ENCODE measurements at regions not wholly inside any gene's neighbourhood (a gene's known extent, or its start where the extent isn't known, plus 50 kb on each side); places are given as distances from the start of the nearest gene placed in this dataset.

DNA sequence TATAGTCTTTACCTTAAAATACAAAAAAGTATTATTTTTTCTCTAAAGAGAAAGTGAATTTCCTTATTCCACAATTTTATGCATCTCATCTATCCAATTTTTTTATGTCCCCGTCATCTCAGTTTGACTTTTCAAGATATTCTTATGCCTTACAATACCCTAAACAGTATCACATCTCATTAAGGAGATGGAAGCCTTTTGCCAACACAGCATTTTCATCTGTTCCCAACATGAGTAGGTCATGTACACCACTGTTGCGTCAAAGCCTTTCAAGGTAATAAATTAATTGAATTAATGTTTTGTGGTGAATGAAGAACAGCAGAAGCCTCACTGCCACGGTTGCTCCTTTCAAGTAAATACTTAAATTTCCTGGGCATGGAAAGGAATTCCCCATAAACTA is 299.4 kb downstream of the EPHA4 start:
- FAIRE-seq: no peak

DNA sequence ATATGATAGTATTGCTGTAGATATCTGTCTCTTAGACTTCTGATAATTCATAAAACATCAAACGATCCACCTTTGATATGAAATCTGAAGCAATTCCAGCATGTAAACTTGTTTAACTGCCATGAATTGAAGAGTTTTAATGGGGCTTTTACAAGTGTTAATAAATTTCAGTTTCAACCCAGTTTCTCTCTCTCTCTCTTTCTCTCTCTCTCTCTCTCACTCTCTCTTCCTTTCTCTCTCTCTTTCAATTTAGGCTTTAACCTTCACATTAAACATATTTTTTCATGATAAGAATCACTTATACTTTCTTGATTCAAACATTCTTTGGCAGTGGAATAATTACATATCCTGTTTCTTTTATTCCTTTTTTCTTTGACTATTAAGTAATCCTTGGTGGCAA is 296.1 kb downstream of the EPHA4 start:
- FAIRE-seq: no peak

DNA sequence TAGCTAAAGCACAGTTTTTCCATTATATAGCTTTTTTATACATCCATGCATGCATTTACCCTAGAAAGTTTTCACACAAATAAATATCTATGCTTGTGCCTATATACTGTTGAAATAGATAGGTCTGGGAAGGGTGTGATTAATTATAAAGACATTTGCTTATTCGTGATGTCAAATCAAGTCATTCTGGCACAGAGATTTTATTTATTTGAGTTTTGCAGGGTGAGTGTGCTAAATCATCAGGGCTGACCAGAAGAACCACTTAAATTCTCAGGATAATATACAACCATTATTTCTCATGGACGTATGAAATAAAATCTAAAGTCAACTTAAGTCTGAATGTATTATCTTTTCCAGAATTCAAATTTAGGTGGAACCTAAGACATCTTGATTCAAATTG is 295.5 kb downstream of the EPHA4 start:
- FAIRE-seq: no peak

DNA sequence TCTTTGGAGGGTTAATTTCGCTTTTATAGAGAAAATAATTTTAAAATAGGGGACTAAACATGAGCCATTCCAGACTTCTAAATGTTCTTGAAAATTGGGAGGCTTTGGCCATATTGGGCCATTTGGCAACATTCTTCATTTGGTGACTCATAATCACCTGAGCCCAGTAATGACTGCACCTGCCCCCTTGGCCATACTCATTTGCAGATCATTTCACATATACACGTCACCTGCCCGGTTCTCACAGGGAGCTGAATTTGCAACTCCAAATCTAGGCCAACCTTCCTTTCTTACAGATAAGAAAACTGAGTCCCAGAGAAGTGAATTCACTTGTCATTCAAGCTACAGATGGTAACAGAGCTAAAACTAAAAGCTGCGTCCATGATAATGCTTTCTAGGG is 289.7 kb downstream of the EPHA4 start:
- FAIRE-seq: no peak

DNA sequence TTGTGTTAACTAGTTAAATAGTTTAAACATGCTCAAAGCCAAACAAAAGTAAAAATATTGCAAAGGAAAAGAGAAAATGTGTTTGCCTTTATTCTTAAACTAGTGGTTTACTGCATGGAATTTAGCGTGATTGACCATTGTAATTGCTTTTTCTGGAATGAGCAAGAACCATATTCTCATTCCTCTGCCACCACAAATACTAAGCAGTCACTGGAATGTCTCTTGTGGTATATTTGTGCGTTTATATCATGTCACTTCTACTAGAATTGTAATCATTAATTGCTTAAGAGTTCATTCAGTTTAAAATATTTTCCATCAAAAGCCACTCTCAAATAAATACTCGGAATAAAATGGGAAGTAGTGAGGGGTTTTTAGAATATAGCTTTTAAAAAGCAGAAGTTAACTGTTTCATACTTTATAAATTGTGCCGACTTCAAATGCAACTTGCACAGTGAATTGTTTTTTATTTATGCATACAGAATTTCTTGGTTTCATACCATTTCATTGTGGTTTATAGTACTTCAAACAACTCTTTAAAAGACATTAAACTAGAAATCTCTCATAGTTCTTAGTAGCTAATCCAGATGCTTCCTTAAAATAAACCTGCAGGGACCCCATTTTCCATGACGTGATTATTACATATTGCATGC is 288.1 kb downstream of the EPHA4 start:
- no peak for FAIRE-seq

DNA sequence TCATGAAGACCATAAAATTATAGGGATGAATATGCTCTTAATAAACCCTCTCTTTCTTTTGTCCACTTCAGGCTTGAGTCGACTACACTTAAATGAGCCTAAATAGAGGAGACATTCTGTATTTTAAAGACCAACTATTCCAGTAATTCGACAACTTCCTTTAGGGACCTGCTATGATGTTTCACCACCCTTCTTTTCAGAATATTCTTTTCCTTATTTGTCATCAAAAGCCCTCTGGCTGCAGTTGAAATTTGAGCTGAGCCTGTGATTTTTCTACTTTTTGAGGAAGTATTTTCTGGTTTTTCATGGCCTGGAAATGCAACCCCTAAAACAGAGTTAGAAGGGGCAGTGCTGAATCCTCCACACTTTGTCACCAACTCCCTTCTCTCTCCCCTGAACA is 287.0 kb downstream of the EPHA4 start:
- FAIRE-seq: no peak

DNA sequence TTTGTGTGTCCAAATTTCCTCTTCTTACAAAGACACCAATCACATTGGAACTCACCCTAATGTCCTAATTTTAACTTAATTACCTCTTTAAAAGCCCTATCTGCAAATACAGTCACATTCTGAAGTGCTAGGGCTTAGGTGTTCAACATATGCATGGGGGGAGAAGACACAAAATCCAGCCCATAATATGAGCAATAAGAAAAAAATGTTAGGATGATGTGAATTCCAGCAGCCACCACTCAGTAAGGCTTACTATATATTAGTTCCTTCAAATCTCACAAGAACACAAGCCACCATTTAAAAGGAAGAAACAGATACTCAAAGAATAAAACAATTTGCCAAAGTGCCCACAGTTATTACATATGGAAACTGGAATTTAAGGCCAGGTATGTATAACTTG is 285.7 kb downstream of the EPHA4 start:
- no peak for FAIRE-seq

DNA sequence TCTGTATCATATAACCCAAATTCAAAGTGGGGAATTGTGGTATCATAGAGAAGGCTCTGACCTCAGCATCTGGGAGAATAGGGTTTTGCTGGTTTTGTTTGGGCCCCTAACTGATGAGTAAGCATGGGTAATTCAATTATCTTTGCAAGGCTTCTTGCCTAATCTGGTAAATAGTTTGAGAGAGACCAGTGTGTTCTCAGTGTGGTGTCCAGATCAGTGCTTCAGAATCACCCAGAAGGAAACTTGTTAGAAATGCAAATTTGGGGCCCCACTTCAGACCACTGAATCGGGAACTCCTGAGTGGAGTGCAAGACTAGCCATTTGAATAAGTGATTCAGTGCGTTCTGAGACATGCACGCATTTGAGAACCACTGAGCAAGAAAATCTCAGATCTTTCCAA is 282.7 kb downstream of the EPHA4 start:
- no peak for FAIRE-seq

DNA sequence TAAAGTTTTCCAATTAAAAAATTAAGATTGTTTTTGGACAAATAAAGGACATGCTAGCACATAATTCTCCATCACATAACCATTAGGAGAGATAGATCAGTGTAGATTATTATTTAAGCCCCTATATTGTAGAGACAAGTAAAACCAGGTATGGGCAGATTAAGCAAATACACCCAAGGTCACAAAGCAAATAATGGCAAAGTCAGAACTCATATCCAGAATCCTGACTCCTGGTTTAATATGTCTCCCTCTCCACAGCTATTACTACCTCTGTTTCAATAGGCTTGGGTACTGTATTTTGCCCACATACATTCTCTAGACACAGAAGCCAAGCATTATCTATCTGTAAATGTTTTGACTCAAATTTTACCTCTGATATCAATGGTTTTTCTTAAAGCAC is 282.3 kb downstream of the EPHA4 start:
- FAIRE-seq: no peak

DNA sequence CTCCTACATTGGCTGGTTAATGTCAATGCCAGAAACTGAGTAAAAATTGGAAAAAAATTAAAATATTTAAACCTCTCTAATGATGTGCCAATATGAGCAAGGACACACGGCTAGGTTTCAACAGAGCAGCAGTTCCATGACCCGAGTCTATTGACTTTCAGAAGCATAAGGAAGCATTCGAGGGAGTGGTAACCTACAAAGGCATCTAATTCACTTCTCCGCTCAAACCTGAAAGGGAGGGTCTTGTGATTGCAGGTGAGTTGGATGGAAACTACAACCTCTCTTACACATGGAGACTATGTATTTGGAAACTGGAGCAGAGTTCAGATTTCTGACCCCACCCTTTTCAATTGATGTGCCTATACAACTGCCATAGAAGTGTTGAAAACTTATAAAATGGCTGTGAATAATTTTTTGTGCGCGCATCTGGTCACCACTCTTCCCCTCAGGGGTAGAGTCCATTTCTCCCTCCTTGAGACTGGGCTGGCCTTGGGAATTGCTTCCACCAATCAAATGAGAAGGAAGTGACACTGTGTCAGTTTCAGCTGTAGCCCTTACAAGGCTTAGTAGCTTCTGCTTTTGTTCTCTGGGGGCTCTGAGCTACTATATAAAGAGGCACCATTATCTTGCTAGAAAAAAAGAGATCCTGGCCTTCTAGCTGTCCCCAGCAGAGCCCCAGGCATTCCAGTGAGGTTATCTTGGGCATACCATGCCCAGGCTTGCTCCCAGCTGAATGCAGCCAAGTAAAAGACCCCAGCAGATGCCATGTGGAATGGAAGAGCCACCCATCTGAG is 278.0 kb downstream of the EPHA4 start:
- FAIRE-seq: no peak

DNA sequence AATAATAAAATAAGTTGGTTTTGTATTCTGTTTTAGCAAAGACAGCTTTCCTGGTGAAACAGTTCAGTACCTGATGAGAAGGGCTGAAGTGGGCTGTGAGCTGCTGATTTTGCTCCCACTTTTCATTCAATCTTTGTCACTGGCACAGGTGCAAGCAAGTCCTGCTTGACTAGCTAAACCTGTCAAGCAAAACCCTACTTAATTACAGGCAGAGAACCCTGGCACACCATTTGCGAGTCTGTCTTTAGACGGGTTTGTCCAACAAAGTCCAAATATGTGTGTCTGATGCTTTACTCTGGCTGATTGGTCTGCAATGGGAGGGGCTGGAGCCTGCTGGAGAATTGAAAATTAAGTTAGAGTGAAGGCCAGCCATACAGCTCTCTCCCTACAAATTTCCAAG is 267.2 kb downstream of the EPHA4 start:
- FAIRE-seq: no peak

DNA sequence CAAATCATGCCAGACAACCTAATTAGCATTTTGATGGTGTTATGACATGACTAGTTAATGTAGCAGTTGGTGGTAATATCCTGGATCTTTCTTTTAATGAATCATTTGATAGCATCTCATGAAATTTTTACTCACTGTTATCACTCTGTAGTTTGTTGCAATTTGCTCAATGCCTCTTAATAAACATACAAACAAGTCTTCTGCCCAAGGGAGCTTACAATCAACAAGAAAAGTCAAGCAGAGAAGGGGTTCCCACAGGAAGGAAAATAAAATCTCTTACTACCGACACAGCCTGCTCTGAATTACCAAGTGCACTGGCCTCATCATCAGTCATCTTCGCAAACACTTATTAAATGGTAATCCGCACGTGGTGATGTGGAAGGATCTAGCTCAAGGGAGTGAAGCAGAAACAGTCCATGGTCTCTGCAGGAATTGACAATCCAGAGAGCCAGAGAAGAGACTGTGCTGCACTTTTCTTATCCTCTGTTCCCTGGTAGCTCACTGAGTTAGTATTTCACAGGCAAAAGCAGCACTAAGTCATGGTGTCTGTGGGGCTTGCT is 263.5 kb downstream of the EPHA4 start:
- no peak for FAIRE-seq

DNA sequence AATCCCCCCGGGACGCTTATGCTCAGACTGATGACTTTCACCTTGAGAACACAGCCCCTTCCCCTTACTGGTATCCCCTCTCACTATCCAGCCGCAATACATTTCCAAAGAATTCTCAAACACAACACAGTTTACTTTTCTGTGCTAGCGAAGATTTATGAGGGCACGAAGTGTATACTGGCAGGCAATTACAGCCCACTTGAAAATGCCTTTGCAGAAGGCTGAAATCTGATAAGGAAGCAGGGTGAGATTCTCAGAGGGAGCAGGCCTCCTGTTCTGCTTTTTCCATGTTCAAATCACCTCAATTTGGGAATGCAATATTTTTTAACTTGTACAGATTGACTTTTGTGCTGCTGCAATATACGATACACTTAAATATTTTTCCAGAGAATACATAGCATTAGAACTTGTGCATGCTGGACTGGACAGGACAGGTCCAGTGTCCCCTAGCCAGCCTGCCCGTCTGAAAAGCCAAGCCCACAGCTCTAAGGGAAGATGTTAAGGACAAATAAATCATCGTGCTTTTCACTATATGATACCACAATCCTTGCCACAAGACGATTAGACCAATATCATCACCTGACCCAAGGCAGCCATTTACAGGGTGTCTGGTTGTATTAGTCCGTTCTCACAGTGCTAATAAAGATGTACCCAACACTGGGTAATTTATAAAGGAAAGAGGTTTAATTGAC is 262.1 kb downstream of the EPHA4 start:
- no peak for FAIRE-seq

DNA sequence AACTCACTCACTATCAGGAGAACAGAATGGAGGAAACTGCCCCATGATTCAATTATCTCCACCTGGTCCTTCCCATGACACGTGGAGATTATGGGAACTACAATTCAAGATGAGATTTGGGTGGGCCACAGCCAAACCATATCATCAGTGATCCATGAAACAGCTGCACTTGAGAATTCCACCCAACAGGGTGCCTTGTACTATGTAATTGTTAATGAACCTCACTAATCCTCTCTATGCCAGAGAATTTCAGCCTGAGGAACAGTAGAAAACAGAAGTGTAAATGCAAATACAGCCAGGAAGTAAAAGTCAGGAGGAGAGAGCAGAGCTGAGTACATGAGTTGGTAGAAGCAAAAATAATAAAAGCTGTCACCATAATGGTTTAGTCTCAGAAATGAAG is 261.4 kb downstream of the EPHA4 start:
- no peak for FAIRE-seq

DNA sequence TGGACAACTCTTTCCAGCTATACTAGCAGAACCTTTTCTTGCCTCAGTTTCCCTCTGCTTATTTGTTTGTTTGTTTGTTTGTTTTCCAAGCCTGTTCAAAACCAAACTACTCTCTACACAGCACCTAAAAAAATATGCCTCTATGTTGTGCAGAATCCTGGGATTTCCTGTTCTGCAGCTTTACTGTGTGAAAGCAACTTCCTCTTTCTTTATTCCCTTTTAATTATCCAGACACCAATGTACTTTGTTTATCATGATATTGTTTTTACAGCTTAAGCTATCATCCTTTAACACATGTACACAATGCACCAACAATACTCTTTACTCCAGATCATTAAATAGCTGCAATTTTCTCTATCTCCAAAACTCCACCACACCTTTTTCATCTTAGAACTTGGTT is 259.5 kb downstream of the EPHA4 start:
- FAIRE-seq: no peak

DNA sequence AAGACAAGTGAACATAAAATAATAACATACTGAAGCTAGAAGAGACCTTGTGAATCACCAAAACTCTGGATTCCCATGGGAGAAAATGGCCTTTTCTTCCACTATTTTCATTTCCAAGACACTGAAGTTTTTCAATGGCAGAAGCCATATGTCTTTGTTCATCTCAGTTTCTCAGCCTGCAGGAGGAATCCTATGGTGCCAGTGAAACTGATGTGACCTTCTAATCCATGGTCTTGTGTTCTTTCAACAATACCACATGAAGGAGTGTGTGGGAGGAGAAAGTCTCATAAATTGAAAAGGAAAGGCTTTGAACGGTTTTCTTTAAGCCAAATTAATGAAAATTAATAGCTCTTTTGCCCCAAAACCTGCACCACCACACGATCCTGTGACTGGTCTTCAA is 257.3 kb downstream of the EPHA4 start:
- no peak for FAIRE-seq

DNA sequence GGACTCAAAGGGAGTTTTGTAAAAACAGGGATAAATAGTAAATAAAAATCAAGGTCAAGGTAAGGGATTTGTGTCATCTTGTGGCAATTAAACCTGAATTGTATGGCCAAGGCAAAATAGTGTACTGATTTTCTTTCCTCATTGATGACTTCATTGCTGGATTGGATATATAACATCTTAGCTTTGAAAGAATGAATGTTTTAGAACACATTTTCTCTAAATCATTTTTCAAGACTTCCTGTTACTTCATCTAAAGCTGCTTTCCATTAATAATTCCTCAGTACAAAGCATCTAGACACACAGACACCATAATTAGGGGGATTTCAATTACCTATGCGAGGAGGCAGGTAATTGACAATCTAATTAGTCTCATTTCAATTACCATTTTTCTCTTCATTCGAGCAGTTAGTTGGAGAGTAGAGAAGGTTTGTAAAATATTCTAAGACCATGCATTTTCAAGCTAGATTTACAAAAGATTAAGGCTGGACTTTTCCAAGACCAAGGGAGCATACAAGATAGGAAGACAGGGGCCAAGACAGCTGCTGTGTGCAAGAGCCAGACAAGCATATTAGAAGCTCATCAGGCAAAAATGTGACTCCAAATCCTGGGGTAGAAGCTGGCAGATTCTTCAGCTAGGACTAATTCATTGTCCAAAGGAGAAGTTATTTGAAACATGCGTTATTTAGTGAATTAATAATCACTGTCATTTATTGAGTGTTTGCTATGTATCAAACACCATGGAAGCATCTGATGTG is 253.6 kb downstream of the EPHA4 start:
- no peak for FAIRE-seq

DNA sequence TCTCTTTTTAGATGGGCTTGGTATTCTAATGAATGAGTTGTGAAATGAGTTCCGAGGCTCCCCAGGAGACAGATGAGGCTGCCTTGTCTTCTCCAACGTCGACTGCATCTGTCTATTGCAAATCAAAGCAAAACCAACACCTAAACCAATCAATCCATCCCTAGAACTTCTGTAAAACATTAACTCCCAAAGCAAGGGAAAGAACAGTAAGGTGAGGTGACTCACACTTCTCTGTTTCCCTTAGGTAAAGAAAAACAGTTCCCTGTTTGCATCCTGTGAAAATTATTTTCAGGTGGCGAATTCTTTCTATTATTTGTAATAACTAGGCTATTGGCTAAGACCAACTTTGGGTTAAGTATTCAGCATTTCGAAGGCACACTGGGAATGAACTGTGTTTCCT is 249.4 kb downstream of the EPHA4 start:
- FAIRE-seq: peak; percentile 91

DNA sequence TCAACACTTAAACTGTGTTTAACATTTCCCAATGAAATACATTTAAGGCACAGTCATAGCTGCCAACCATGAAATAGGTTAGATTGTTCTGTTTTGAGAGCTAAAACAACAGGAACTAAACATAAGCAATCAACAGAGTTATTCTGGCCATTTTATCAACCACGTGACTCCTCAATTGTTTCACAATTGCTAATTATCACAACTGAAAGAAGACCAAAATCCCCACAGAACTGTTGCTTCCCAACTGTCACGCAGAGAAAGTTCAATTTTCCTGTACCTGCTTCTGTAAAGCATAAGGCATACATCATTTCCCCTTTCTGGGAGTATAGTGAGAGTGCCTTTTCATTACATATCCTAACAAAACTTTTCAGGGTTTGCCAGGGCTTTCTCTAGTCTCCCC is 248.6 kb downstream of the EPHA4 start:
- FAIRE-seq: no peak

DNA sequence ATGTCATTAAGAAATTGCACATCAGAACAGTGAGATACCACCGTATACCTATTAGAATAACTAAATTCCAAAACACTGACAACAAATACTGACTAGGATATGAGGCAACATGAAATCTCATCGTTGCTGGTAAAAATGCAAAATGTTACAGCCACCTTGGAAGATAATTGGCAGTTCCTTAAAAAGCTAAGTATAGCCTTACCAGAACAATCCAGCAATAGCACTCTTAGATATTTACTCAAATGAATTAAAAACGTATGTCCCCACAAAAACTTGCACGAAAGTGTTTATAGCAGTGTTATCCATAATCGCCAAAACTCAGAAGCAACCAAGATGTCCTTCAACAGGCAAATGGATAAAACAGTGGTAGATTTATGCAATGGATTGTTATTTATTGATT is 241.7 kb downstream of the EPHA4 start:
- FAIRE-seq: no peak

DNA sequence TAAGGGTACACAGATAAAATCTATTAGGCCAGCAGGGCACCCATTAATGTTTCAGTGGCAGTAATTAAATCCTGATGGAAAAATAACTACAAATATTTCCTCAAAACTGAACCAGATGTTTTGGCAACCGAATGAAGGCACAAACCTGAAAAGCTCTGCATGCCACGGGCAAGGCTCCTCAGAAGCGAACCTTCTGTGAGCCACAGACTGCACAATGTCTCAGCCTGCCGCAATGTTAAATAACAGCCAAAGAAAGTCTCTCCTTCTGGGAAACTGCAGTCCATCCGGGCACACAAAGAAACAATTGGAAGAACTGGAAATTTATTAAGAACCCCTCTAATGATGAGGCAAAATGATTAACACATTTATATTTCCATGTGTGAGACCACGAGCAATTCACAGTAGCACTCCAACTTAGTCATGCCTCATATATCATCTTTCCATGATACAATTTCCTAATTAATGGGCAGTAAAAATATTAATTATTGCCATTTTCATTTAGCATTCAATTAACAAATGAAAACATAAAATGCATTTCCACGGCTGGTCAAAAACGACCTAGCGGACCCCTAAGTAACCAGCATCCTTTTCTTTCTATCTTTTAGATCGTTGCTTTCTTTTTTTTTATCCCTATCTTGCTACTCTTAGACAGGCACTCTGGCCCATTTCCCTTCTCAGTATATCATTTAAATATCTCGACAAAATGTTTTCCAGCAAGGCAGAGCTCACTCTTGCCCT is 237.5 kb downstream of the EPHA4 start:
- FAIRE-seq: no peak

DNA sequence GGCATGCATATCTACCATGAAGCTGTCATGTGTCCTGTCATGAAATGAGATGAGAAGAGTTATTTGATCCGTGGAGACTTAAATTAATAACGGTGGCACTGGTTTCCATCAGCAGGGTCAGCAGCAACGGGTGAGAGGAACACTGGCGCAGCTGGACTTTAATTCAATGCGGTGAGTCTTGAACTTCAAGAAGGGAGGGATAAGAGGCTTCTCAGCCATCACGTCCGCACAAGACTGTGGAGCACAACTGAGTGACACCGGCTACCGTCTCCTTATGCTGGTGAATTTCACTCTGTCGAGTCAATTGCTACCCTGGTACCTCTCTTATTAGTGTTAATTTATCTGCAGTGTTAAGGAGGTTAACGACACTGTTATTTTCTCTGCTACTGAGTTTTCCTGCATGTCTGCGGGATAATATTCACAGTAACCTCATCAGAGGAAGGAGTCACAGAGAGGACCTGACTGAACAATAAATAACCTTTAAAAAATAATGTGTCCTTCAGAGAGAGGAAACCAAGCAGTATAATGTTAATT is 236.8 kb downstream of the EPHA4 start:
- FAIRE-seq: no peak

Data from islet of Langerhans (tissue), 1 donor.